HG02870 (cell line): ENCODE measurements at regions not wholly inside any gene's neighbourhood (a gene's known extent, or its start where the extent isn't known, plus 50 kb on each side); places are given as distances from the start of the nearest gene placed in this dataset.

Source experiments
- ATAC-seq: cut with Tn5 transposase; IDR thresholded peaks from one replicate; pipeline ENCODE4 v1.9.1; 2021; ENCODE audit warnings: mild to moderate bottlenecking, moderate library complexity; ENCODE audit not compliant: unreplicated experiment

GRCh38 chr2:14684516-14684915 is 52.0 kb downstream of the LRATD1 start:
- ATAC-seq = no peak

GRCh38 chr2:14690926-14691325 is 58.4 kb downstream of the LRATD1 start:
- no peak for ATAC-seq

- no peak for ATAC-seq
Observed at GRCh38 chr2:14693874-14694273, 61.4 kb downstream of the LRATD1 start.

- ATAC-seq = no peak
Observed at GRCh38 chr2:14700753-14701152, 68.2 kb downstream of the LRATD1 start.

GRCh38 chr2:14702258-14702657 is 69.7 kb downstream of the LRATD1 start:
- ATAC-seq = no peak

GRCh38 chr2:14706201-14706600 is 73.7 kb downstream of the LRATD1 start:
- no peak for ATAC-seq

- ATAC-seq = no peak
Observed at GRCh38 chr2:14712111-14712510, 79.6 kb downstream of the LRATD1 start.

GRCh38 chr2:14713248-14713647 is 80.7 kb downstream of the LRATD1 start:
- ATAC-seq = no peak

GRCh38 chr2:14715600-14715999 is 83.1 kb downstream of the LRATD1 start:
- no peak for ATAC-seq

- no peak for ATAC-seq
Observed at GRCh38 chr2:14716319-14716718, 83.8 kb downstream of the LRATD1 start.

- no peak for ATAC-seq
Observed at GRCh38 chr2:14717131-14717530, 84.6 kb downstream of the LRATD1 start.

GRCh38 chr2:14720319-14720718 is 87.8 kb downstream of the LRATD1 start:
- ATAC-seq = no peak

GRCh38 chr2:14720739-14721138 is 88.2 kb downstream of the LRATD1 start:
- ATAC-seq = no peak

- ATAC-seq = no peak
Observed at GRCh38 chr2:14722904-14723570, 90.5 kb downstream of the LRATD1 start.

- ATAC-seq = no peak
Observed at GRCh38 chr2:14723684-14724083, 91.2 kb downstream of the LRATD1 start.

- no peak for ATAC-seq
Observed at GRCh38 chr2:14735696-14736095, 103.2 kb downstream of the LRATD1 start.

GRCh38 chr2:14737201-14737600 is 104.7 kb downstream of the LRATD1 start:
- no peak for ATAC-seq

GRCh38 chr2:14743861-14744260 is 111.3 kb downstream of the LRATD1 start:
- no peak for ATAC-seq

GRCh38 chr2:14745288-14746076 is 113.0 kb downstream of the LRATD1 start:
- ATAC-seq = no peak

GRCh38 chr2:14746133-14746532 is 113.6 kb downstream of the LRATD1 start:
- ATAC-seq = no peak

- ATAC-seq = no peak
Observed at GRCh38 chr2:14747447-14747846, 114.9 kb downstream of the LRATD1 start.

- no peak for ATAC-seq
Observed at GRCh38 chr2:14749884-14750283, 117.4 kb downstream of the LRATD1 start.
